WI38 (cell line): ENCODE measurements at regions not wholly inside any gene's neighbourhood (a gene's known extent, or its start where the extent isn't known, plus 50 kb on each side); places are given as distances from the start of the nearest gene placed in this dataset.

Experiments used
- H3K4me3 ChIP-seq: 2 replicates; pipeline ENCODE4 v1.5.1; 2011; ENCODE audit warnings: low read depth, mild to moderate bottlenecking, control low read depth, low read length
- TF ChIP-seq, protein P1 (sequence below): IDR thresholded peaks from 2 replicates; pipeline ENCODE4 v1.5.1; 2012; ENCODE audit warnings: low read depth, mild to moderate bottlenecking, control low read depth, low read length

DNA sequence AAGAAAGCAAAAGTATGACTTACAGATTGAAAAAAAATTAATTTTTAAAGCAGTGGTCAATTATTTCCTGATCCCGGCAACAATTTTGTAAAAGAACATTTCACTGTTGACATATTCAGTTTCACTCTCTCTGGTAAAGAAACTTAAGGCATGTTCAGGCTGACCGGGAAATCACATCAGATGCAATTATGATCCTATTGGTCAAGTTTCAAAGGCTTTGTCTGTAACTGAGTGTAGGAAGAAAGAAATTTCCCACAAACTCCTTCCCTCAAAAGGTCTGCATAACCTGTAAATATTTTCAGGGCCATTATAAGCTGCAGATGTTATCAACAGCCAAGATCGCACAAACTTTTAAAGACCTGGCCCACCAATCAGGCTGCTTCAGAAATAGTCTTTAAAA lies 205.4 kb upstream of the IGF1R start:
- TF ChIP-seq, protein P1, sequence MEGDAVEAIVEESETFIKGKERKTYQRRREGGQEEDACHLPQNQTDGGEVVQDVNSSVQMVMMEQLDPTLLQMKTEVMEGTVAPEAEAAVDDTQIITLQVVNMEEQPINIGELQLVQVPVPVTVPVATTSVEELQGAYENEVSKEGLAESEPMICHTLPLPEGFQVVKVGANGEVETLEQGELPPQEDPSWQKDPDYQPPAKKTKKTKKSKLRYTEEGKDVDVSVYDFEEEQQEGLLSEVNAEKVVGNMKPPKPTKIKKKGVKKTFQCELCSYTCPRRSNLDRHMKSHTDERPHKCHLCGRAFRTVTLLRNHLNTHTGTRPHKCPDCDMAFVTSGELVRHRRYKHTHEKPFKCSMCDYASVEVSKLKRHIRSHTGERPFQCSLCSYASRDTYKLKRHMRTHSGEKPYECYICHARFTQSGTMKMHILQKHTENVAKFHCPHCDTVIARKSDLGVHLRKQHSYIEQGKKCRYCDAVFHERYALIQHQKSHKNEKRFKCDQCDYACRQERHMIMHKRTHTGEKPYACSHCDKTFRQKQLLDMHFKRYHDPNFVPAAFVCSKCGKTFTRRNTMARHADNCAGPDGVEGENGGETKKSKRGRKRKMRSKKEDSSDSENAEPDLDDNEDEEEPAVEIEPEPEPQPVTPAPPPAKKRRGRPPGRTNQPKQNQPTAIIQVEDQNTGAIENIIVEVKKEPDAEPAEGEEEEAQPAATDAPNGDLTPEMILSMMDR: no peak
- no peak overlapping the region for H3K4me3 ChIP-seq

DNA sequence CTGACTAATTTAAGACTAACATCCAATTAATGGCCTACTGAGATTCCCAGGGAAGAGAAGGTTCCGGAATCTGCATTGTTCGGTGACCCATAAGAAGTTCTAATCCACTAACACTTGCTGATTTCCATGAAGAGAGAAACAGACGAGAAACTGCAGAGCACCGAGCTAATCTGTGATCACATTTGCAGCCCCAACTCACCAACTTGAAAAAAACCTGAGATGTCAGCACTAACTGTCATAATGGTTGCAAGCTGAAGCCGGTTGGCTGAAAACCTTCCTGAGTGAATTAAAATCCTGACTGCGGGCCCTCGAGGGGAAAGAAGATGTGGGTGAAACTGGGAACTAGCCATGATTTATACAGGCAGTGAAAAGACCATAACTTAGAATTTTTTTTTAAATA lies 204.8 kb upstream of the IGF1R start:
- H3K4me3 ChIP-seq: no peak overlapping the region
- TF ChIP-seq, protein P1: no peak

DNA sequence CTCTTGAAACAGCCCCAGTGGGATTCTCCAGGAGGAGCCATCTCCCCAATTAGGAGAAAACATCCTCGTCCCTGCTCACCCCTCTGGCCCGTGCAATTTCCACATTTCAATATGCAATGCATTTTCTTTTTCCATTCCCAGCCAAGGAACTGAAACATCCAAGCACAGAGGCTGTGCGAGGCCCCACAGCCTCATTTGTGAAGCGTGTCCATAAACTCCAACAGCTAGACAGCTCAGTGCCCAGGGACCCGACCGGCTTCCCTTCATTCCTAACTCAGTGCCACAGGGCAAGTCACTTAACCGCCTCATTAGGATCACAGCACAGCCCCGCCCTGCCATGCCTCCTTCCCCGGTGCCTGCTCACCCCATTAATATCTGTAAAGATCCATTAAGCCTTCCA lies 204.2 kb upstream of the IGF1R start:
- H3K4me3 ChIP-seq: no peak overlapping the region
- TF ChIP-seq, protein P1: no peak

DNA sequence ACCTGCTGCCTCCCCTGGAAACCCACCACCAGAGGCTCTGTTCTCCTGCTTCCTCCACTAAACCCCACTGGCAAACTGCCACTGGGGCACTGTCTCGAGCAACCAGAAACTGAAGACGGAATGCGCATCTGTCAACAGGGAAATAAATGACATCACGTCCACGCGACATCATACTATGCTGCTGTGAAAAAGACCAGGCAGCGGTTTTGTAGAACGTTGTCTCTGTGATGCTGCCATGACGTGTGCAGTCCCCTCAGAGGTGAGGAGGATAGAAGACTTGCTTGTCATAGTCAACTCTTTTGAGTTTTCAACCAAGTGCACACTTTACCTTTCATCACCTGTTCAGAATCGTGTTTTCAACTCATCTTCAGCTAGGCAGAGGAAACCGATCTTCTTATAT lies 203.0 kb upstream of the IGF1R start:
- TF ChIP-seq, protein P1: no peak
- no peak overlapping the region for H3K4me3 ChIP-seq

DNA sequence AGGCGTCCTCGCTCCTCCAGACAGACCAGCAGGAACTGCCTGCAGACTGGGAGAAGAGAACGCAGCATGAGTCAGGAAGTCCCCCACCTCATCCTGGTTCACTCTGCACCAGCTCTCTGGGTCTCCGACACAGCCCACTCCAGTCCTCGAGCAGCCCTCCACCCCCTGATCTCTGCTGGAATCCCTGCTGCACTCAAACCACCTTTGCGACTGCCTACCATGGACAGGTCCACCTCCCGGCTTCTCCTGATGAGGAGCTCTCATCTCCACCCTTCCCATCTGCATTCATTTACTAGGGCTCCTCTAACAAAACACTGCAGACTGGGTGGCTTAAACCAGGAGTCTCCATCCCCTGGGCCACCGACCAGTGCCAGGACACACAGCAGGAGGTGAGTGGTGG lies 202.3 kb upstream of the IGF1R start:
- TF ChIP-seq, protein P1: no peak
- H3K4me3 ChIP-seq: no peak overlapping the region

DNA sequence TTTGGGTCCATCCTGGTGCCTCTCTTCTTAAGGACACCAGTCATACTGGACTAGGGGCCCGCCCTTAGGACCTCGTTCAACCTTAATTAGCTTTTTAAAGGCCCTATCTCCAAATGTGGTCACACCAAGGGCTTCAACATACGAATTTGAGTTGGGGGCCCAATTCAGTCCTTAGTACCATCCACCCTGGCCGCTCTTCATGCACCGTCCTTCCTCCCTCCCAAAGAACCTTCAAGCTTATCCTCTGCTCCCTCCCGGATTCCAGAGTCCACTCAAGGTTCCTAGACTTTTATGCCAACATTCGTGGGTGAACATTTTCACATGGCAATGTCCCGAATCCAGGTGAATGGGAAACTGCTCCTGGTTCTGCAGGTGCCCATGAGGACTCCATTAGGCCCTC lies 201.3 kb upstream of the IGF1R start:
- TF ChIP-seq, protein P1: no peak
- no peak overlapping the region for H3K4me3 ChIP-seq

DNA sequence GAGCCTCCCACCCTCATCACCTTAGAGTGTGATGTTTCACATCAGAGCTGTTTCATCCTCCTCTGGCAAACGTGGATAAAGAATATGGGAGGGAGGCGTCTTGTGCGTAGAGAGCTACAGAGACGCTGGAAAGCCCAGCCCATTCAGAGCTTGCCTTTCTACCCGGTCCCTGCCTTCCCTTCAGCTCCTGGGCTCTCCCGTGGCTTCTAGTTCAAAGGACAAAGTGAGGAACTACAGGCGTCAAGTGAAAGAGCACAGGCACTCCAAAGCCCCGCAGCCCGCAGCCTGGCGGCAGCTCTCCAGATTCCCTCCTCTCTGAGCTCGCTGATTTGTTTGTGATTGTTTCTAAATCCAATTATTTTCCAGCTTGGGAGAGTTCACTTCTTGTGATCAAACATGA lies 197.1 kb upstream of the IGF1R start:
- no peak overlapping the region for H3K4me3 ChIP-seq
- TF ChIP-seq, protein P1: no peak
